PFSK-1 (cell line): ENCODE measurements at regions not wholly inside any gene's neighbourhood (a gene's known extent, or its start where the extent isn't known, plus 50 kb on each side); places are given as distances from the start of the nearest gene placed in this dataset.

Experiments used
- FOXP2 ChIP-seq: optimal IDR thresholded peaks from 2 replicates; pipeline ENCODE3; 2011; ENCODE audit warnings: borderline replicate concordance, control low read depth, inconsistent platforms; ENCODE audit not compliant: insufficient read depth; ENCODE audit errors: extremely low read length, extremely low read depth
- POLR2AphosphoS5 ChIP-seq: IDR thresholded peaks from 2 replicates; pipeline ENCODE4 v1.6.1; 2012; ENCODE audit warnings: low read depth, mild to moderate bottlenecking, control low read depth, low read length, moderate library complexity
- REST ChIP-seq, 2 experiments: IDR thresholded peaks; 2 replicates each; pipeline versions ENCODE4 v1.6.1 to v1.8.0; 2011 to 2012; ENCODE audit warnings: low read depth in 2 of 2, low read length in 2 of 2, control low read depth in 1 of 2, inconsistent platforms in 1 of 2, mild to moderate bottlenecking in 1 of 2, moderate library complexity in 1 of 2; ENCODE audit not compliant: insufficient read depth in 1 of 2
- SIN3A ChIP-seq: IDR thresholded peaks from 2 replicates; pipeline ENCODE4 v1.6.1; 2012; ENCODE audit warnings: mild to moderate bottlenecking, low read length, moderate library complexity, borderline replicate concordance; ENCODE audit not compliant: insufficient read depth
- TAF1 ChIP-seq: IDR thresholded peaks from 2 replicates; pipeline ENCODE4 v1.6.1; 2012; ENCODE audit warnings: low read length, control low read depth, borderline replicate concordance; ENCODE audit not compliant: insufficient read depth

- TF ChIP-seq REST (IDR thresholded peaks at IDR 0.05; ENCODE audit: insufficient read depth in 1 of 2, low read depth in 2 of 2, low read length in 2 of 2) (peak in 1 of 2 experiments; percentile 69; a peak in 2 of 4 replicates), FOXP2 (no peak)
Measured at GRCh38 chr3:14288177-14288788, 109.7 kb downstream of the LSM3 start.

GRCh38 chr3:14288833-14289451 lies 110.3 kb downstream of the LSM3 start:
- no peak for TF ChIP-seq TAF1
- no peak for TF ChIP-seq SIN3A
- TF ChIP-seq POLR2AphosphoS5: no peak
- TF ChIP-seq REST (IDR thresholded peaks at IDR 0.05; ENCODE audit: insufficient read depth in 1 of 2, low read depth in 2 of 2, low read length in 2 of 2): no peak
- no peak for TF ChIP-seq FOXP2

- TF ChIP-seq SIN3A (no peak), POLR2AphosphoS5 (no peak), REST (IDR thresholded peaks at IDR 0.05; ENCODE audit: insufficient read depth in 1 of 2, low read depth in 2 of 2, low read length in 2 of 2) (no peak), FOXP2 (no peak), TAF1 (no peak)
Measured at GRCh38 chr3:14289590-14290461, 111.2 kb downstream of the LSM3 start.

GRCh38 chr3:14290631-14291385 lies 111.6 kb upstream of the SLC6A6 start:
- TF ChIP-seq SIN3A (no peak), REST (IDR thresholded peaks at IDR 0.05; ENCODE audit: insufficient read depth in 1 of 2, low read depth in 2 of 2, low read length in 2 of 2) (no peak), POLR2AphosphoS5 (no peak), FOXP2 (no peak), TAF1 (no peak)
